ENCODE measurements at regions not wholly inside any gene's neighbourhood (a gene's known extent, or its start where the extent isn't known, plus 50 kb on each side); places are given as distances from the start of the nearest gene placed in this dataset.

- no peaks in the 10 kb centered on the region for H3K9me1 ChIP-seq (replicated peaks; ENCODE audit: control insufficient read depth, extremely low read depth, insufficient read depth, low read length)
- H3K9ac ChIP-seq (replicated peaks; ENCODE audit: extremely low read depth, insufficient read depth, low read length) = no peak overlapping the region
- dilution Hi-C loops (cut with MboI; ENCODE audit: extremely low pct_ligation_motif_present, low sequenced_read_pairs) = no loop called here
- H3K4me1 ChIP-seq (ENCODE audit: control insufficient read depth, extremely low read depth, insufficient read depth, low read length) = peaks cover 4% of the 10 kb centered on the region
- H2AFZ ChIP-seq (ENCODE audit: low read depth, low read length) = no peak overlapping the region
- no peaks in the 10 kb centered on the region for H3K9me3 ChIP-seq (replicated peaks; ENCODE audit: control insufficient read depth, insufficient read depth, low read length)
- DNase-seq (ENCODE audit: low read depth, low spot score) = no peak
- no peaks in the 10 kb centered on the region for H3K36me3 ChIP-seq (ENCODE audit: control insufficient read depth in 2 of 2, extremely low read depth in 1 of 2, insufficient read depth in 2 of 2, low read length in 2 of 2)
- no peak for FAIRE-seq
- intact Hi-C loops (cut with micrococcal nuclease) = no loop called here
- BruUV-seq (replicated peaks) = no TSS peak
- no peaks in the 10 kb centered on the region for H4K20me1 ChIP-seq (replicated peaks; ENCODE audit: control insufficient read depth, extremely low read depth, insufficient read depth, low read length)
- no peak overlapping the region for H3K27ac ChIP-seq (ENCODE audit: insufficient read depth, low read depth, low read length)
- ChIA-PET POLR2A (no interaction called here), CTCF (interaction anchor here (1.3 kb wide), 1 partner anchor 15 kb away, joined by 3 read pairs; no protein-coding TSS in a partner anchor)
- no peaks in the 10 kb centered on the region for H3K79me2 ChIP-seq (ENCODE audit: control insufficient read depth, insufficient read depth, low read length)
- H3K27me3 ChIP-seq (ENCODE audit: control insufficient read depth in 2 of 2, insufficient read depth in 2 of 2, low read length in 2 of 2) = no peaks in the 10 kb centered on the region
- H3K4me3 ChIP-seq (replicated peaks in 1 of 3; ENCODE audit: insufficient read depth in 1 of 3, low read depth in 1 of 3, low read length in 3 of 3) = no peak overlapping the region
- no peak for TF ChIP-seq FOS (IDR thresholded peaks at IDR 0.05; ENCODE audit: borderline replicate concordance, insufficient read depth, low read length)
- H3K4me2 ChIP-seq (ENCODE audit: insufficient read depth, low read length) = no peak overlapping the region
Observed at GRCh38 chr22:19586922-19587684, 62.9 kb upstream of the CLDN5 start.

- Histone ChIP-seq H3K4me1 (ENCODE audit: control insufficient read depth, extremely low read depth, insufficient read depth, low read length) (peaks cover 14% of the 10 kb centered on the region), H3K9me1 (replicated peaks; ENCODE audit: control insufficient read depth, extremely low read depth, insufficient read depth, low read length) (no peaks in the 10 kb centered on the region), H3K9ac (replicated peaks; ENCODE audit: extremely low read depth, insufficient read depth, low read length) (no peak overlapping the region), H3K36me3 (ENCODE audit: control insufficient read depth in 2 of 2, extremely low read depth in 1 of 2, insufficient read depth in 2 of 2, low read length in 2 of 2) (no peaks in the 10 kb centered on the region), H3K9me3 (replicated peaks; ENCODE audit: control insufficient read depth, insufficient read depth, low read length) (no peaks in the 10 kb centered on the region), H3K79me2 (ENCODE audit: control insufficient read depth, insufficient read depth, low read length) (no peaks in the 10 kb centered on the region), H3K27ac (ENCODE audit: insufficient read depth, low read depth, low read length) (no peak overlapping the region), H3K4me3 (replicated peaks in 1 of 3; ENCODE audit: insufficient read depth in 1 of 3, low read depth in 1 of 3, low read length in 3 of 3) (no peak overlapping the region), H2AFZ (ENCODE audit: low read depth, low read length) (no peak overlapping the region), H3K27me3 (ENCODE audit: control insufficient read depth in 2 of 2, insufficient read depth in 2 of 2, low read length in 2 of 2) (no peaks in the 10 kb centered on the region), H4K20me1 (replicated peaks; ENCODE audit: control insufficient read depth, extremely low read depth, insufficient read depth, low read length) (no peaks in the 10 kb centered on the region), H3K4me2 (ENCODE audit: insufficient read depth, low read length) (no peak overlapping the region)
- ChIA-PET POLR2A (interaction anchor here (0.6 to 1.1 kb wide), 2 partner anchors 26 to 66 kb away, joined by 3 to 6 read pairs; partner anchors contain the start of gene CLDN5), CTCF (interaction anchor here (0.9 to 2.6 kb wide), 4 partner anchors 11 to 39 kb away, joined by 3 to 9 read pairs (median 6); no protein-coding TSS in a partner anchor)
- FAIRE-seq = no peak
- TF ChIP-seq EZH2 (IDR thresholded peaks at IDR 0.05; ENCODE audit: borderline replicate concordance, low read depth, low read length, severe bottlenecking) (no peak), CTCF (IDR thresholded peaks at IDR 0.05; ENCODE audit: extremely low read depth in 1 of 2, insufficient read depth in 1 of 2, low read depth in 1 of 2, low read length in 2 of 2) (no peak), JUN (IDR thresholded peaks at IDR 0.05; ENCODE audit: borderline replicate concordance, insufficient read depth, insufficient read length, low read depth) (no peak), POLR2AphosphoS5 (IDR thresholded peaks at IDR 0.05; ENCODE audit: insufficient read depth, low read depth, low read length) (no peak), FOS (IDR thresholded peaks at IDR 0.05; ENCODE audit: borderline replicate concordance, insufficient read depth, low read length) (no peak)
- dilution Hi-C loops (cut with MboI; ENCODE audit: extremely low pct_ligation_motif_present, low sequenced_read_pairs) (no loop called here), intact Hi-C loops (cut with micrococcal nuclease) (no loop called here)
- DNase-seq (ENCODE audit: low read depth, low spot score) = no peak
- no TSS peak for BruUV-seq (replicated peaks)
Observed at GRCh38 chr22:19590696-19591095, 66.5 kb upstream of the CLDN5 start.
